ENCODE measurements at regions not wholly inside any gene's neighbourhood (a gene's known extent, or its start where the extent isn't known, plus 50 kb on each side); places are given as distances from the start of the nearest gene placed in this dataset.

DNA sequence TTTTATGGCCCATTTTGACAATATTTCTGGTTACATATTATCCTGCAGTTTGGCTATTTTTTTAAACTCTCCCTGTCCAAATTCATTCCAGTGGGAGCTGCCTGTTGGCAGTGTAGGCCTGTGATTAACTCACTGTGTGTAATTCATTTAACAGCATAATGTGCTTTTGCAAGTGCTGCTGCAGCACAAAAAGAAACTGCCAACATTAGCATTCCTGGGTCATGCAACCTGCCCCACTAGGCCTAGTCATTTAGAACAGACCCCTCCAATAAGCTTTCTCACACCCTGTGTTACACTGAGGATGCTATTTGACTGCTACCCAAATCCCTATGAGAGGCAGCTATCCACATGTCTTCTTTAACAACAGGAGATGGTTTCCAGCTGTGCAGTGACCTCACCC is 251.2 kb upstream of the UBE2E2 start:
- peaks cover 4% of the 10 kb centered on the region for H3K9me3 Mint-ChIP-seq
- H3K36me3 ChIP-seq (ENCODE audit: insufficient read depth, low read length), result no peaks in the 10 kb centered on the region
- no peak overlapping the region for H3K27ac ChIP-seq (ENCODE audit: low read depth in 1 of 2, low read length in 2 of 2)
- no peak overlapping the region for H3K4me3 ChIP-seq (ENCODE audit: low read length)
- intact Hi-C loops (cut with DNase I, micrococcal nuclease), result no loop called here
- H3K4me3 Mint-ChIP-seq, result no peak overlapping the region
- DNase-seq, result no peak
- no peaks in the 10 kb centered on the region for H3K9me3 ChIP-seq (ENCODE audit: control insufficient read depth in 1 of 2, insufficient read depth in 1 of 2, low read length in 2 of 2)
- CTCF ChIA-PET, result no interaction called here
- H3K36me3 Mint-ChIP-seq (ENCODE audit: low read depth), result no peaks in the 10 kb centered on the region
- H3K27me3 Mint-ChIP-seq, result no peaks in the 10 kb centered on the region
- H3K27ac Mint-ChIP-seq, result no peak overlapping the region
- H3K4me1 ChIP-seq (ENCODE audit: insufficient read depth, low read length), result no peaks in the 10 kb centered on the region
- no peaks in the 10 kb centered on the region for H3K4me1 Mint-ChIP-seq (ENCODE audit: low read depth)
- no peak for ATAC-seq (ENCODE audit: poor library complexity)
- TF ChIP-seq, protein P1, sequence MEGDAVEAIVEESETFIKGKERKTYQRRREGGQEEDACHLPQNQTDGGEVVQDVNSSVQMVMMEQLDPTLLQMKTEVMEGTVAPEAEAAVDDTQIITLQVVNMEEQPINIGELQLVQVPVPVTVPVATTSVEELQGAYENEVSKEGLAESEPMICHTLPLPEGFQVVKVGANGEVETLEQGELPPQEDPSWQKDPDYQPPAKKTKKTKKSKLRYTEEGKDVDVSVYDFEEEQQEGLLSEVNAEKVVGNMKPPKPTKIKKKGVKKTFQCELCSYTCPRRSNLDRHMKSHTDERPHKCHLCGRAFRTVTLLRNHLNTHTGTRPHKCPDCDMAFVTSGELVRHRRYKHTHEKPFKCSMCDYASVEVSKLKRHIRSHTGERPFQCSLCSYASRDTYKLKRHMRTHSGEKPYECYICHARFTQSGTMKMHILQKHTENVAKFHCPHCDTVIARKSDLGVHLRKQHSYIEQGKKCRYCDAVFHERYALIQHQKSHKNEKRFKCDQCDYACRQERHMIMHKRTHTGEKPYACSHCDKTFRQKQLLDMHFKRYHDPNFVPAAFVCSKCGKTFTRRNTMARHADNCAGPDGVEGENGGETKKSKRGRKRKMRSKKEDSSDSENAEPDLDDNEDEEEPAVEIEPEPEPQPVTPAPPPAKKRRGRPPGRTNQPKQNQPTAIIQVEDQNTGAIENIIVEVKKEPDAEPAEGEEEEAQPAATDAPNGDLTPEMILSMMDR (IDR thresholded peaks at IDR 0.05), result no peak
- H3K27me3 ChIP-seq (ENCODE audit: control insufficient read depth in 1 of 2, insufficient read depth in 2 of 2, low read length in 2 of 2), result no peaks in the 10 kb centered on the region
- POLR2A ChIA-PET, result no interaction called here

DNA sequence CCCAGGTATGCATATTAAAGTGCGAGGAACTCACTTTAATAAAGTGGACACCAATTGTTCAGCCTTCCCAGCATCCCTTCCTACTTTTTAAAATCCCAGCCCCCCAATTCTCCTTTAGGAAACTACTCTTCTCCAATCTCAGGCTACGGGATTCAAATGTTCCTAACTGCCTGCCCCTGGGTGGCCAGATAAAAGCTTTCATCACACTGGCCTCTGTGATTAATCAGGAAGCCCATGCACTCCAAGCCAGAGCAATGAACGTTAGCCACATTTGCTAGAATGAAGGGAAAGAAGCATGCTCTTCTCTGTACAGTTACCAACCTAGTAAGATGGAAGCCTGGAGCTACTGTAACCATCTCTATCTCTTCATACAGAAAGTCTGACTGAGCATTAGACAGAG is 250.3 kb upstream of the UBE2E2 start:
- TF ChIP-seq, protein P1 (IDR thresholded peaks at IDR 0.05), result no peak
- H3K4me3 ChIP-seq (ENCODE audit: low read length), result no peak overlapping the region
- ChIA-PET CTCF (no interaction called here), POLR2A (no interaction called here)
- Mint-ChIP-seq H3K4me1 (ENCODE audit: low read depth) (no peaks in the 10 kb centered on the region), H3K4me3 (no peak overlapping the region), H3K27ac (no peak overlapping the region), H3K9me3 (peaks cover 4% of the 10 kb centered on the region), H3K36me3 (ENCODE audit: low read depth) (no peaks in the 10 kb centered on the region), H3K27me3 (no peaks in the 10 kb centered on the region)
- intact Hi-C loops (cut with DNase I, micrococcal nuclease), result no loop called here
- DNase-seq, result no peak
- no peaks in the 10 kb centered on the region for H3K9me3 ChIP-seq (ENCODE audit: control insufficient read depth in 1 of 2, insufficient read depth in 1 of 2, low read length in 2 of 2)
- no peak for ATAC-seq (ENCODE audit: poor library complexity)
- H3K36me3 ChIP-seq (ENCODE audit: insufficient read depth, low read length), result no peaks in the 10 kb centered on the region
- H3K27ac ChIP-seq (ENCODE audit: low read depth in 1 of 2, low read length in 2 of 2), result no peak overlapping the region
- no peaks in the 10 kb centered on the region for H3K27me3 ChIP-seq (ENCODE audit: control insufficient read depth in 1 of 2, insufficient read depth in 2 of 2, low read length in 2 of 2)
- no peaks in the 10 kb centered on the region for H3K4me1 ChIP-seq (ENCODE audit: insufficient read depth, low read length)

DNA sequence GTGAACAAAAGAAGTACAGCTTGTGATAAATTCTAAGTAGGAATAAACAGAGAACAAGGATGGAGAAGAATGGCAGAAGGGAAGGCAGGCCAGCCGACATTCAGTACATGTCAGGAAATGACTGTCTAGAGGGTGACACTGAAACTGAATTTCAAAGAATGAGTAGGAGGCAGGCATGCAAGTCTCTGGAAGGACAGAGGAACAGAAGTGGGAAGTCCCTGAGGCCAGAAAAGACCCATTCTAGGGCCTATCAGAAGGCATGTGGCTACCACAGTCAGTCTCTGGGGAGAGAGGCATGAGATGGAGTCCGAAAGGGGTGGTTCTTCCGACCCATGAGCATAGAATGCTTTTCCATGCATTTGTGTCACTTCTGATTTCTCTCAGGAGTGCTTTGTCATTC is 243.5 kb upstream of the UBE2E2 start:
- H3K9me3 Mint-ChIP-seq, result no peaks in the 10 kb centered on the region
- H3K4me3 Mint-ChIP-seq, result no peak overlapping the region
- no peaks in the 10 kb centered on the region for H3K4me1 Mint-ChIP-seq (ENCODE audit: low read depth)
- Histone ChIP-seq H3K9me3 (ENCODE audit: control insufficient read depth in 1 of 2, insufficient read depth in 1 of 2, low read length in 2 of 2) (no peaks in the 10 kb centered on the region), H3K4me3 (ENCODE audit: low read length) (no peak overlapping the region), H3K27ac (ENCODE audit: low read depth in 1 of 2, low read length in 2 of 2) (no peak overlapping the region), H3K36me3 (ENCODE audit: insufficient read depth, low read length) (no peaks in the 10 kb centered on the region), H3K27me3 (ENCODE audit: control insufficient read depth in 1 of 2, insufficient read depth in 2 of 2, low read length in 2 of 2) (no peaks in the 10 kb centered on the region), H3K4me1 (ENCODE audit: insufficient read depth, low read length) (no peaks in the 10 kb centered on the region)
- H3K36me3 Mint-ChIP-seq (ENCODE audit: low read depth), result no peaks in the 10 kb centered on the region
- POLR2A ChIA-PET, result no interaction called here
- DNase-seq, result no peak
- no peak for ATAC-seq (ENCODE audit: poor library complexity)
- H3K27ac Mint-ChIP-seq, result no peak overlapping the region
- TF ChIP-seq, protein P1 (IDR thresholded peaks at IDR 0.05), result no peak
- H3K27me3 Mint-ChIP-seq, result no peaks in the 10 kb centered on the region
- CTCF ChIA-PET, result no interaction called here
- intact Hi-C loops (cut with DNase I, micrococcal nuclease), result no loop called here

All from CD4-positive, alpha-beta T cell (primary cell).